HG02623 (cell line): ENCODE measurements at regions not wholly inside any gene's neighbourhood (a gene's known extent, or its start where the extent isn't known, plus 50 kb on each side); places are given as distances from the start of the nearest gene placed in this dataset.

Source experiments
- ATAC-seq: cut with Tn5 transposase; IDR thresholded peaks from one replicate; pipeline ENCODE4 v1.9.1; 2021; ENCODE audit warnings: moderate library complexity; ENCODE audit not compliant: unreplicated experiment

- ATAC-seq: no peak
Measured at GRCh38 chr5:175288048-175288621, 155.8 kb downstream of the DRD1 start.

GRCh38 chr5:175286981-175287380 lies 157.0 kb downstream of the DRD1 start:
- no peak for ATAC-seq

- no peak for ATAC-seq
Measured at GRCh38 chr5:175285261-175285660, 158.7 kb downstream of the DRD1 start.

- no peak for ATAC-seq
Measured at GRCh38 chr5:175284806-175285205, 159.2 kb downstream of the DRD1 start.

GRCh38 chr5:175282611-175283225 lies 161.3 kb downstream of the DRD1 start:
- no peak for ATAC-seq

GRCh38 chr5:175281714-175282113 lies 162.3 kb downstream of the DRD1 start:
- ATAC-seq: no peak

- no peak for ATAC-seq
Measured at GRCh38 chr5:175281257-175281656, 162.7 kb downstream of the DRD1 start.

- no peak for ATAC-seq
Measured at GRCh38 chr5:175279506-175279905, 164.5 kb downstream of the DRD1 start.

GRCh38 chr5:175275748-175276147 lies 168.2 kb downstream of the DRD1 start:
- no peak for ATAC-seq

GRCh38 chr5:175275097-175275496 lies 168.9 kb downstream of the DRD1 start:
- no peak for ATAC-seq

- no peak for ATAC-seq
Measured at GRCh38 chr5:175274171-175274570, 169.8 kb downstream of the DRD1 start.

GRCh38 chr5:175264406-175264805 lies 179.6 kb downstream of the DRD1 start:
- no peak for ATAC-seq

- ATAC-seq: no peak
Measured at GRCh38 chr5:175263776-175264175, 180.2 kb downstream of the DRD1 start.

- no peak for ATAC-seq
Measured at GRCh38 chr5:175261526-175261925, 182.5 kb downstream of the DRD1 start.

GRCh38 chr5:175261037-175261436 lies 182.9 kb downstream of the DRD1 start:
- no peak for ATAC-seq

- ATAC-seq: no peak
Measured at GRCh38 chr5:175257847-175258194, 186.2 kb downstream of the DRD1 start.

- ATAC-seq: no peak
Measured at GRCh38 chr5:175257128-175257846, 186.7 kb downstream of the DRD1 start.

GRCh38 chr5:175254155-175254554 lies 189.8 kb downstream of the DRD1 start:
- no peak for ATAC-seq

- ATAC-seq: no peak
Measured at GRCh38 chr5:175253597-175253996, 190.4 kb downstream of the DRD1 start.

GRCh38 chr5:175252234-175252805 lies 191.7 kb downstream of the DRD1 start:
- ATAC-seq: no peak

GRCh38 chr5:175250426-175250825 lies 193.6 kb downstream of the DRD1 start:
- ATAC-seq: no peak

- ATAC-seq: no peak
Measured at GRCh38 chr5:175248416-175248905, 195.5 kb downstream of the DRD1 start.
